ENCODE measurements at regions not wholly inside any gene's neighbourhood (a gene's known extent, or its start where the extent isn't known, plus 50 kb on each side); places are given as distances from the start of the nearest gene placed in this dataset.

DNA sequence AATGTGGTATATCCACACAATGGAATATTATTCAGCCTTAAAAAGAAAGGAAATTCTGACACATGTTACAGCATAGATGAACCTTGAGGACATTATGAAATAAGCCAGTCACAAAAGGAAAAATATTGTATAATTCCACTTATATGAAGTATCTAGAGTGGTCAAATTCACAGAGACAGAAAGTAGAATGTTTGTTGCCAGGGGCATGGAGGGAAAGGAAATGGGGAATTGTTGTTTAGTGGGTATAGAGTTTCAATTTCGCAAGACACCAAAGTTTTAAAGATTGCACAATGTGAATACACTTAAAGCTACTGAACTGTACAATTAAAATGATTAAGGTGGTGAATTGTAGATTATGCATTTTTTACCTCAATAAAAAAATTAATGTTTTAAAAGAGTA, 92.9 kb downstream of the TXNL1 start:
- DNase-seq (ENCODE audit: low spot score) = no peak

- no peak for DNase-seq (ENCODE audit: low spot score)
Observed at GRCh38 chr18:56542476-56542875, 95.9 kb downstream of the TXNL1 start.

DNA sequence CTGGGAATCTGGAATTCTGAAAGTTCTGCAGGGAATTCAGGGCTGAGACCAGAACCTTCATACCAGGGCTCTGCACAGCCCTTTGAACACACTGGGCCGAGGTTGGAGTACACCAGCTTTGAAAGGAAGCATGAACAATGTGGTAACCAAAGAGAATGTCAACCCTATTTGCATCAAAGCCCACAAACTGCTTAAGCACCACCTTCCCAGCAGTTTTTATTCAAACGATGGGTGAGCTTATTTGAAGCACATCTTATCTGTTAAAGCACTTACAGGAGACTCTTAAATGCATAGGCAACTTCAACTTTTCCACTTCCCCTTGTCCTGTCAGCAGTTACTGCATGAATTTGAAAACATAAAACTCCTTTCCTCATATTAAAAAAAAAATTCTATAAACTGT, 96.6 kb downstream of the TXNL1 start:
- no peak for DNase-seq (ENCODE audit: low spot score)

DNA sequence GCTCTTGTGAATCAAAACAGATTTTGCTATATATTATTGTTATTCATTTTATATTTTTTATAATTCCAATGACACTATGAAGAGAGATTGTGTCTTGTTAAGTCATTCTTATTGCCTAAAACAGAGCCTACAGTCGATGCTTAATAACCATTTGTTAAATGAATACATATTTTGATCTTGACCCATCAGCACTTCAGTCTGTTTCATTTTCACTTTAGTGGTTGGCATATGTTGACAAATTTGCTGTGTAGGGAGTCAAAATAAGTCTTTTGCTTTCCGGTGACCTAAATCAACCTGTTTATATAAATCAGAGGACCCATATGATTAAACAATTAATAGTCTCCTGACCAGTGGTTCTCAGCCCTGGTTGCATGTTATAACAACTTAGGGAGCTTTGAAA, 97.1 kb downstream of the TXNL1 start:
- DNase-seq (ENCODE audit: low spot score) = no peak

DNA sequence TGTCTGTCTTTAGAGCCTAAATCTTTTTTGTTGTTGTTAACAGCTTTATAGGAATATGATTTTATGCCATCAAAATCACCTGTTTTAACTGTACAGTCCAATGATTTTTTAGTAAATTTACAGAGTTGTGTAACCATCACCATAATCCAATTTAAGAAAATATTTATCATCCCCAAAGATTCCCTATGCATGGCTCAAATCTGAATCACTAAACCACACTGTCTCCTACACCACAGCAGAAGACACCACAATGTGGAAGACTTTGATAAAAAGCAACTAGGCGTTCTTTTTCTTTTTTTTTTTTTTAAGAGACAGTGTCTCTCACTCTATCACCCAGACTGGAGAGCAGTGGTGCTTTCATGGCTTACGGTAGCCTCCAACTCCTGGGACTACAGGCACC, 99.6 kb downstream of the TXNL1 start:
- no peak for DNase-seq (ENCODE audit: low spot score)

DNA sequence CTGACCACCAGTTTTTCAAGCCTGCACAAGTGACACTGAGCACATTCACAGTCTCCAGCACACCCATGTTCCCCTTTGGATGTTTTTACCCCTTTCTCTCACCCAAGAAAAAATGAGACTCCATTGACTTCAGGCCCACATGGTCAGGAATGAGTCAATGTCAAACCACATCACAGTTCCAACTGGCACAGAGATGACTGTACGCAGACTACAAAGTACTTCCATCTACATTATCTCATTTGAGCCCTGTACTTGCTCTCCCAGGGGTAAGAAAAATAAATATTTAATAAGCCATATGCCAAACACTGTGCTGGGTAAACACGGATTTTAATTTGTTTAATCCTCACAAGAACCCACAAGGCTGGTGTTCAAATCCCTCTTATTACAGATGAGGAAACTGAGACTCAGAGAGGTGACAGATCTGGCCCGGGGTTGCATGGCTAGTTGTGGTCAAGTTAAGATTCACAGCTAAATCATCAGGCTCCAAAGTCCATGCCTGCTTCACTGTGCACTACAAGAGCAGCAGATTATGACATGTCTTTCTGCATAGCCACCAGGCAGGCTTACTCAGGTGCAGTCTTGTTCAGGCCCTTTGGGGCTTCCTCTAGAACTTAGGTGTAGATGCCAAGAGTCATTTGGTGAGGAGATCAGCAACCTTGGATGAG, 106.1 kb downstream of the TXNL1 start:
- DNase-seq (ENCODE audit: low spot score) = no peak

DNA sequence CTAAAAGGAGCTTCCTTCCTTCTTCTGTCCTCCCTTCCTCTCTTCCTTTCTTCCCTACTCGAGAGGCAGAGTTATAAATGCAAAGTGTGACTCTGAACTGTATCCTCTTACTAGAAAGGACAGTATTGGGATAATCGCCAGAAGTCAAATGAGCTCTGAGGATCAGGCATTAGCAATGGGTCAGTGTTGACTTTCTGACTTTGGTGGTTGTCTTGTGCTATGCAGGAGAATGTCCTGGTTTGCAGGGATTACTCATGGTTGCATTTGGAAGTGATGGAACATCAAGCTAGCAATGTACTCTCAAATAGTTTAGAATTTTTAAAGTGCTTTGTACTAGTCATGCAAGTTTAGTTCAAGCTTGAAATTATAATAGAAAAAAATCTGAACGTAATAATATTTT, 115.6 kb downstream of the TXNL1 start:
- no peak for DNase-seq (ENCODE audit: low spot score)

- DNase-seq (ENCODE audit: low spot score) = no peak
Observed at GRCh38 chr18:56521263-56521662, 117.1 kb downstream of the TXNL1 start.

DNA sequence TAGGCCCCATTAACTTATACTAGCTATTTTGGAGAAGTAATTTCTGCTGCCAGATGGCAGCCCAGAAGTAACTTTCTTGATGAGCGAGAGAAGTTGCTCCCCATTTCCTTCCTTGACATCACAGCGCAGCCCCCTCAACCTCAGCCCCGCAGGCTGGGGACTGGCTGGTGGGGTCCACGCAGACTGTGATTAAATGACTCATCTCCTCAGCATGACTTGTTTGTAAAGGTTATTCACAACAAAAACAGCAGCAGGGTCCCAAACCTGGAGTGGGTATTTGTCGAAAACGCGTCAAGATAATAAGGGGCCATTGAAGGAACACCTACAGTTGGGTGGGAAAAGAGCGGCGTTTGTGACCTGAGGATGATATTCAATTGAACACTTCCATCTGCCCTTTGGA, 120.6 kb downstream of the TXNL1 start:
- DNase-seq (ENCODE audit: low spot score) = no peak

GRCh38 chr18:56517196-56517595, 121.2 kb downstream of the TXNL1 start:
- no peak for DNase-seq (ENCODE audit: low spot score)

GRCh38 chr18:56516789-56517188, 121.6 kb downstream of the TXNL1 start:
- DNase-seq (ENCODE audit: low spot score) = no peak

DNA sequence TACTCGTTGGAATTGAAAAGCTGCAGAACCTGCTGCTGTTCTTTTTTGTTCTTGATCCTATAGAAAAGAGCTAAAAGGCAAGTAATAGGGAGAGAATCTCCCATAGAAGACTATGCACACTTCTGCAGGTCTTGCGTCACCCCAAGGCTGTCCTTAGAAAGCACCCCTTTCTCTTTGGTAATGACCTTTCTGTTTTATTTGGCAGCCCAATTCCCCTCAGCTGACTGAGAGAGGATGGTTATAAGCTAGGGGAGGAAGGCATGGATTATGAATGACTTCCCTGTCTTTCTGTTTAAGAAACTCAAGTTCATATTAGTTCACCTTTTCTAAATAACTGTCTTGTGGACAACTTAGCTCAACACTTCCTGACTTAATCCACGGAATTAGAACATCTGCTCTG, 122.9 kb downstream of the TXNL1 start:
- DNase-seq (ENCODE audit: low spot score) = no peak

- no peak for DNase-seq (ENCODE audit: low spot score)
Observed at GRCh38 chr18:56511996-56512395, 126.4 kb downstream of the TXNL1 start.

DNA sequence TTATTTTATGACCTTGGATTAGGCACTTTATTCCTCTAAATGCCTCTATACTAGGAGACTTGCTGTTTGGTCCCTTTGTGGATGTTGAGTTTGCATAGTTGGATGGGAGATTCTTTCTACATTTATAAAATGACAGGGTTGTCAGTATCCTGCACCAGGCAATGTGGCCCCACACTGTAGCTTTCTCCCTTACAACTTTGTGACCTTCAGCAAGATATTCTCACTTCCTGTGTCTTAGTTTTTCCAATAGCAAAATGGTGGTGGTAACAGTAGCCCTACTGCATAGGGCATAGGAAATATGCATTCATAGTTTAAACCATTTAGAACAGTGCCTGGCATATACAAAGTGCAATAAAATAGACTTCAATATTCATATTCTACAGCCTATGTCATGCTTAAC, 128.3 kb downstream of the TXNL1 start:
- no peak for DNase-seq (ENCODE audit: low spot score)

GRCh38 chr18:56509656-56510055, 128.7 kb downstream of the TXNL1 start:
- DNase-seq (ENCODE audit: low spot score) = no peak

- no peak for DNase-seq (ENCODE audit: low spot score)
Observed at GRCh38 chr18:56508370-56509036, 129.9 kb downstream of the TXNL1 start.

DNA sequence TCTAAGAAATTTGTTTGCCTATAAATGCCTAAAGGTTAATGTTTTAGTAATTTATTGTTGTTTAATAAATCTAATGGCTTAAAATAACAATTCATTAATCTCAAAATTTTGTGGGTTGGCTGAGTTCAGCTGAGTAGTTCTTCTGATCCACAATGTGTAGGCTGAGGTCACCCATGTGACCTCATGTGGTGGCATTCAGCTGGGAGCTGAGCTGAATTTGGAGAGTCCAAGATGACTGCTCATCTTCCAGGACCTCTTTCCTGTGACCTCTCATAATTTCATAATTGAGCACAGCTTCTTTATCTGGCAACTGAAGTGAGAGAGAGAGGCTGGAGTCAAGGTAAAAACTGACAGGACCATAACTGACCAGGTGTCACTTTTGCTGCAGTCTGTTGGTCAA, 132.4 kb downstream of the TXNL1 start:
- no peak for DNase-seq (ENCODE audit: low spot score)

DNA sequence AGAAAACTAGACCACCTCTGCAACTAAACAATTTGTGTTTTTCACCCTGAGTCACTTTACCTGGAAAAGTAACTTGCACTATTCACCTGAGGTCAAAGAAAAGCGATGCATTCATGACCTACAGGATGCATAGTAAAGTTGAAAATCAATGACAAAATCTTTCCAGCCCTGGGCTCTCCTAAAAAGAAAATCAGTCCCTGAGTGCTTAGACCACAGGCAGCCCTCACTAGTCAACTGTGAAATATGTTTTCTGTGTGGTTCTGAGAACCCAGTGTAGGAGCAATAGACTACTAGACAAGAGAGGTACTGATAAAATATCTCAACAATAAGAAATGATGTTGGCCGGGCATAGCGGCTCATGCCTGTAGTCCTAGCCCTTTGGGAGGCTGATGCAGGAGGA, 133.1 kb downstream of the TXNL1 start:
- no peak for DNase-seq (ENCODE audit: low spot score)

DNA sequence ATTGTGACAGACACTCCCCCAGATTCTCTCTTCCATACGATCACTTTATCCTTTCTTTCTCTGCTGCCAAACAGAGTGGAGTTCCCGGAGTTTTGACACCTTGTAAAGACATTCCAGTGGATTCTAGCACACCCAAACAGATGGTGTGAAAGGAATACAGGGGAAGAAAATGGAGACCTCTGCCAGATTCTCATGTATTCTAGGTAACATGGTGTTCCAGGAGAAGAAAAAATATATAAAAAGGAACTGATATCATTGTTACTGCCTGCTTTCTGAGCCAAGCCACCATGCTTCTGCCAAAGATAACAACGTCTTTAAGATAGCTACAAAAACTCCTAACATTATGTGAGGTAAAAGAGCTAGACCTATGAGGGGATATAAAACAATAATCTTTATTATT, 136.5 kb downstream of the TXNL1 start:
- DNase-seq (ENCODE audit: low spot score) = peak; percentile 6

DNA sequence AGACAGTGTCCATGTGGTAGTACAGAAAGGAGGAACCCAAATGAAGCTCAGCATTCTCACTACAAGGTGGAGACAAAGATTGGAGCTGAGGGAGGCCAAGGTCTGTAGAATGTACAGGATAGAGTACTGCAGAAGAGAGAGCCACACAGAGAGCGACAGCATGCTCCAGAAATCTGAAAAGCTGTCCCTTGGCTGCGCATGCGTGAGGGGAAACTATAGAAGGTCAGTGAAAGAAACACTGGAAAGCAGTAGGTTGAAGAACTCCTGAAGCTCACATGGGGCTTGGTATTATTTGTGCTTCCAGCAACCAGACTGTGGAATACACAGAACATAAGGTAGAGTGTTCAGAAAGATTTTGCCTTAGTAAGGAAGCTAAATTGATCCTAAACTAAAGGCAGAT, 142.5 kb downstream of the TXNL1 start:
- no peak for DNase-seq (ENCODE audit: low spot score)

DNA sequence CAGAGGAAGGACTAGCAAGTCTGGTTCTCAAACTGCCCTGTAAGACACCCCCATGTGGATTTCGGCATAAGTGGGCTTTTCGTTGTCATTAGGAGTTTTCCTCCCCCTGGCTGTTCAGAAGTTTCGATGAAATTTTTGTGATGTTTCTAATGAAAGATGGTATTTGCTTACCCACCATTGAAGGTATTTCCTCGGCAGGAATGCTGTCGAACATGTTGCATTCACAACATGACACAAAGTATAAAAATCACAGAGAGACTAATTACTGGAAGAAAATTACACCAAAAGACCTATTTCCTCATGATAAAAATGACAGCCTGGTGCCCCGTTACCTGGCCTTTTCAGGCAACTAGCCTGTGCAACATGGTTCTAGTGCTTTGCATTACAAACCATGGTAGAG, 144.9 kb downstream of the TXNL1 start:
- DNase-seq (ENCODE audit: low spot score) = no peak

DNA sequence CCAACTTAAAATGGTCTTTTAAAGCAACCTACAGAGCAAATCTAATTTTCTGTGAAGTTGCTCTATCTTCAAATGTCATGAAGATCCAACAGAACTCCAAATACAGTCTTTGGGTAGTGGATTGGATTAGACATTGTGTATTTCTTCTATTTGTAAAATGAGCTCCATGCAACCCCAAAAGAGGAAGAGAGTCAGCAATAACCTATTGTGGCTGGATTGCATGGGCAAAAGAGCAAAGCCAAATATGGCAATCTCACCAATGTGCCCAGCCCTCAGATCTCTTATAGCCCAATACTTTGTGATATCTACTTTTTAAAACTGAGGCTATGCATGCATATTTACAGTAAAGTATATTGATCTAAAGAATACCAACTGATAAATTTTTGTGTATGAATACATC, 146.3 kb downstream of the TXNL1 start:
- no peak for DNase-seq (ENCODE audit: low spot score)

GRCh38 chr18:56490942-56491341, 147.4 kb downstream of the TXNL1 start:
- no peak for DNase-seq (ENCODE audit: low spot score)

DNA sequence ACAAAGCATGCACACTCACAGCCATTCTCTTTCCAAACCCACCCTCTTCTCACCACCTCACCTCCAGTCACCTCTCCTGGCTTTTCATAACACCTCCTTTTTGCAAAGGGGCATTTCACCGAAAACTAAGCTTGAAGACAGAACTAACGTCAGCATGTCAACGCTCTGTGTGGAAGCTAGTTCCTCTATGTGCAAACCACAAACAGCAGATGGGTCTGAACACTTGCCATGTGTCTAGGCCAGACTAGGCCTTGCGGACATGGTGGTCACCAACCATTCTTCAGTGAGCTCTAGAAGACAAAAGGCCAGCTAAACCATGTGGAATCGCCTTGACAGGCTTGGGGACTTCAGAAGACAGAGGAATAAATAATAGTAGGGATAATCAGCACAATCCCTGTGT, 148.5 kb downstream of the TXNL1 start:
- peak; percentile 58 for DNase-seq (ENCODE audit: low spot score)

Data from pons (tissue), 1 donor.